ENCODE measurements at regions not wholly inside any gene's neighbourhood (a gene's known extent, or its start where the extent isn't known, plus 50 kb on each side); places are given as distances from the start of the nearest gene placed in this dataset.
A peak's percentile ranks its signal among the peaks of the same experiment; 100 is the strongest.
"Not testable (repeated sequence)": the region's sequence is repeated elsewhere in the genome, so short reads cannot be mapped to it uniquely, and the experiment has no call there.

- Mint-ChIP-seq H3K27me3 (peaks cover 1% of the 10 kb centered on the region), H3K4me1 (no peaks in the 10 kb centered on the region), H3K27ac (no peak overlapping the region), H3K4me3 (no peak overlapping the region), H3K36me3 (ENCODE audit: low read depth) (no peaks in the 10 kb centered on the region), H3K9me3 (ENCODE audit: low read depth) (no peaks in the 10 kb centered on the region)
- CTCF ChIA-PET: no interaction called here
- POLR2A ChIA-PET: no interaction called here
- intact Hi-C loops (cut with DNase I, micrococcal nuclease): no loop called here
- DNase-seq (no peak), ATAC-seq (no peak)
Measured at GRCh38 chr7:110417611-110418010, 673.3 kb upstream of the LRRN3 start.

GRCh38 chr7:110418659-110419280 lies 672.2 kb upstream of the LRRN3 start:
- Mint-ChIP-seq H3K4me1 (no peaks in the 10 kb centered on the region), H3K4me3 (no peak overlapping the region), H3K27ac (no peak overlapping the region), H3K27me3 (peaks cover 1% of the 10 kb centered on the region), H3K36me3 (ENCODE audit: low read depth) (no peaks in the 10 kb centered on the region), H3K9me3 (ENCODE audit: low read depth) (no peaks in the 10 kb centered on the region)
- no peak for DNase-seq
- POLR2A ChIA-PET: no interaction called here
- intact Hi-C loops (cut with DNase I, micrococcal nuclease): no loop called here
- CTCF ChIA-PET: no interaction called here
- ATAC-seq: no peak

GRCh38 chr7:110420788-110421187 lies 670.1 kb upstream of the LRRN3 start:
- POLR2A ChIA-PET: no interaction called here
- DNase-seq (no peak), ATAC-seq (no peak)
- Mint-ChIP-seq H3K4me1 (no peaks in the 10 kb centered on the region), H3K27ac (no peak overlapping the region), H3K9me3 (ENCODE audit: low read depth) (no peaks in the 10 kb centered on the region), H3K27me3 (peaks cover 1% of the 10 kb centered on the region), H3K36me3 (ENCODE audit: low read depth) (no peaks in the 10 kb centered on the region), H3K4me3 (no peak overlapping the region)
- CTCF ChIA-PET: no interaction called here
- intact Hi-C loops (cut with DNase I, micrococcal nuclease): no loop called here

GRCh38 chr7:110421490-110422241 lies 669.3 kb upstream of the LRRN3 start:
- Mint-ChIP-seq H3K9me3 (ENCODE audit: low read depth) (no peaks in the 10 kb centered on the region), H3K27me3 (peaks cover 1% of the 10 kb centered on the region), H3K4me3 (no peak overlapping the region), H3K36me3 (ENCODE audit: low read depth) (no peaks in the 10 kb centered on the region), H3K27ac (no peak overlapping the region), H3K4me1 (no peaks in the 10 kb centered on the region)
- ATAC-seq (no peak), DNase-seq (no peak)
- intact Hi-C loops (cut with DNase I, micrococcal nuclease): no loop called here
- ChIA-PET POLR2A (no interaction called here), CTCF (no interaction called here)

GRCh38 chr7:110432061-110432553 lies 658.8 kb upstream of the LRRN3 start:
- H3K36me3 Mint-ChIP-seq (ENCODE audit: low read depth): no peaks in the 10 kb centered on the region
- ChIA-PET POLR2A (no interaction called here), CTCF (interaction anchor here (1.2 kb wide), 1 partner anchor 52 kb away, joined by 3 read pairs; no protein-coding TSS in a partner anchor)
- H3K4me3 Mint-ChIP-seq: no peak overlapping the region
- no peak overlapping the region for H3K27ac Mint-ChIP-seq
- no peaks in the 10 kb centered on the region for H3K9me3 Mint-ChIP-seq (ENCODE audit: low read depth)
- H3K4me1 Mint-ChIP-seq: no peaks in the 10 kb centered on the region
- intact Hi-C loops (cut with DNase I, micrococcal nuclease): no loop called here
- ATAC-seq: no peak
- peaks cover 2% of the 10 kb centered on the region for H3K27me3 Mint-ChIP-seq
- no peak for DNase-seq

- POLR2A ChIA-PET; intact Hi-C loops (cut with DNase I, micrococcal nuclease); H3K36me3 Mint-ChIP-seq (ENCODE audit: low read depth); H3K9me3 Mint-ChIP-seq (ENCODE audit: low read depth); H3K4me1 Mint-ChIP-seq; CTCF ChIA-PET; H3K27ac Mint-ChIP-seq; H3K27me3 Mint-ChIP-seq; DNase-seq; ATAC-seq; H3K4me3 Mint-ChIP-seq: not testable (repeated sequence)
Measured at GRCh38 chr7:110438926-110439325, 652.0 kb upstream of the LRRN3 start.

- Mint-ChIP-seq H3K4me1 (no peaks in the 10 kb centered on the region), H3K27ac (no peak overlapping the region), H3K4me3 (no peak overlapping the region), H3K9me3 (ENCODE audit: low read depth) (peaks cover 2% of the 10 kb centered on the region), H3K36me3 (ENCODE audit: low read depth) (no peaks in the 10 kb centered on the region), H3K27me3 (no peaks in the 10 kb centered on the region)
- ATAC-seq: no peak
- intact Hi-C loops (cut with DNase I, micrococcal nuclease): loop anchor here in 1 of 2 experiments (5.0 to 10.0 kb wide), 2 partner anchors 598 to 1830 kb away; no protein-coding TSS in a partner anchor
- ChIA-PET CTCF (interaction anchor here (1.3 kb wide), 1 partner anchor 11 kb away, joined by 4 read pairs; no protein-coding TSS in a partner anchor), POLR2A (no interaction called here)
- peak; percentile 49 for DNase-seq
Measured at GRCh38 chr7:110442381-110442837, 648.5 kb upstream of the LRRN3 start.

- Mint-ChIP-seq H3K9me3 (ENCODE audit: low read depth) (no peaks in the 10 kb centered on the region), H3K4me1 (no peaks in the 10 kb centered on the region), H3K36me3 (ENCODE audit: low read depth) (no peaks in the 10 kb centered on the region), H3K27ac (no peak overlapping the region), H3K27me3 (no peaks in the 10 kb centered on the region), H3K4me3 (no peak overlapping the region)
- DNase-seq (no peak), ATAC-seq (no peak)
- CTCF ChIA-PET: no interaction called here
- POLR2A ChIA-PET: no interaction called here
- intact Hi-C loops (cut with DNase I, micrococcal nuclease): loop anchor here in 1 of 2 experiments (10.0 kb wide), 1 partner anchor 602 kb away; no protein-coding TSS in a partner anchor
Measured at GRCh38 chr7:110446658-110447057, 644.3 kb upstream of the LRRN3 start.

GRCh38 chr7:110448918-110449317 lies 642.0 kb upstream of the LRRN3 start:
- ATAC-seq (no peak), DNase-seq (no peak)
- no peaks in the 10 kb centered on the region for H3K27me3 Mint-ChIP-seq
- no peaks in the 10 kb centered on the region for H3K9me3 Mint-ChIP-seq (ENCODE audit: low read depth)
- no peak overlapping the region for H3K27ac Mint-ChIP-seq
- ChIA-PET CTCF (no interaction called here), POLR2A (no interaction called here)
- H3K4me1 Mint-ChIP-seq: no peaks in the 10 kb centered on the region
- intact Hi-C loops (cut with DNase I, micrococcal nuclease): loop anchor here in 1 of 2 experiments (10.0 kb wide), 1 partner anchor 604 kb away; no protein-coding TSS in a partner anchor
- H3K4me3 Mint-ChIP-seq: no peak overlapping the region
- H3K36me3 Mint-ChIP-seq (ENCODE audit: low read depth): no peaks in the 10 kb centered on the region

- Mint-ChIP-seq H3K4me3 (no peak overlapping the region), H3K27ac (no peak overlapping the region), H3K27me3 (no peaks in the 10 kb centered on the region), H3K4me1 (no peaks in the 10 kb centered on the region), H3K36me3 (ENCODE audit: low read depth) (no peaks in the 10 kb centered on the region), H3K9me3 (ENCODE audit: low read depth) (no peaks in the 10 kb centered on the region)
- POLR2A ChIA-PET: no interaction called here
- ATAC-seq: no peak
- CTCF ChIA-PET: no interaction called here
- no peak for DNase-seq
- intact Hi-C loops (cut with DNase I, micrococcal nuclease): no loop called here
Measured at GRCh38 chr7:110454713-110455112, 636.2 kb upstream of the LRRN3 start.

GRCh38 chr7:110461621-110462020 lies 629.3 kb upstream of the LRRN3 start:
- Mint-ChIP-seq H3K9me3 (ENCODE audit: low read depth) (no peaks in the 10 kb centered on the region), H3K27ac (no peak overlapping the region), H3K4me1 (no peaks in the 10 kb centered on the region), H3K4me3 (no peak overlapping the region), H3K36me3 (ENCODE audit: low read depth) (no peaks in the 10 kb centered on the region), H3K27me3 (no peaks in the 10 kb centered on the region)
- DNase-seq: no peak
- no peak for ATAC-seq
- intact Hi-C loops (cut with DNase I, micrococcal nuclease): no loop called here
- ChIA-PET CTCF (no interaction called here), POLR2A (no interaction called here)

- CTCF ChIA-PET: no interaction called here
- no peaks in the 10 kb centered on the region for H3K36me3 Mint-ChIP-seq (ENCODE audit: low read depth)
Measured at GRCh38 chr7:110470420-110470819, 620.5 kb upstream of the LRRN3 start.

More at GRCh38 chr7:110470420-110470819, 620.5 kb upstream of the LRRN3 start:
- H3K9me3 Mint-ChIP-seq (ENCODE audit: low read depth): peaks cover 5% of the 10 kb centered on the region
- H3K4me1 Mint-ChIP-seq: no peaks in the 10 kb centered on the region
- ATAC-seq (no peak), DNase-seq (no peak)
- H3K4me3 Mint-ChIP-seq: no peak overlapping the region
- H3K27ac Mint-ChIP-seq: no peak overlapping the region
- intact Hi-C loops (cut with DNase I, micrococcal nuclease): no loop called here
- no peaks in the 10 kb centered on the region for H3K27me3 Mint-ChIP-seq
- POLR2A ChIA-PET: no interaction called here
